ENCODE measurements at regions not wholly inside any gene's neighbourhood (a gene's known extent, or its start where the extent isn't known, plus 50 kb on each side); places are given as distances from the start of the nearest gene placed in this dataset.

DNA sequence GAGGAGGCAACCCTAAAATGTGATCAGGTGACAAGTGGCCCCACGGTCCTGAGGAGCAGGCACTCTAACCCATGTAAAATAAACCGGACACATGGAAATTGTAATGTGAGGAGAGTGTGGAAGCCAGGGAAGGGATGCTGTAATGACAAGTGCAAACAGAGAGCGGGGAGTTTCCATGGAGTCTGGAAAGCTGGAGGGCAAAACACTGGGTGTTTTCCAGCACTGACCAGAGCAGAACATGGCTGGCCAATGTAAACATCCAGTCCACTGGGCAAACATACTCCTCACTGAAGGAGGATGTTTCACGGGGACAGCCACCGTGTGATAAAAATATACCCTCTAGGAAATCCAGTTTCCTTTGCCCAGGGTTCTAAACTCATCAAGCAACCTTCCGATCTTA is 219.0 kb upstream of the JARID2 start:
- TF ChIP-seq CTCF (IDR thresholded peaks at IDR 0.05): no peak

DNA sequence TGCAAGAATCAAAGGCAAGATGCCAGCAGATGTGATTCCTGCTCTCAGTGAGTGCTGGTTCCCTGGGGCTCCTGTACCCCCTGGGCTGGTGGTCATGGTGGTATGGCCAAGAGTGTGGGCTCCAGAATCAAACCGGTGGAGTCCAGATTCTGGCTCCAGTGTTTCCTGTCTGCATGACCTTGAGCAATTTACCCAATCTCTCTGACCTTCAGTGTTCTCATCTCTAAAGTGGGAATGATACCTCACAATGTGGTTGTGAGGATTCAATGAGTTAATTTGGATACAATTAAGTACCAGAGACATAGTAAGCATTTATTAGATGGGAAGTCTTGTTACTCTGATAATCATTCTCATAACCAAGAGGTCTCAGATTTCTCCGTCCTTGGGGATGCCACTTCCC is 218.4 kb upstream of the JARID2 start:
- TF ChIP-seq CTCF (IDR thresholded peaks at IDR 0.05): no peak

DNA sequence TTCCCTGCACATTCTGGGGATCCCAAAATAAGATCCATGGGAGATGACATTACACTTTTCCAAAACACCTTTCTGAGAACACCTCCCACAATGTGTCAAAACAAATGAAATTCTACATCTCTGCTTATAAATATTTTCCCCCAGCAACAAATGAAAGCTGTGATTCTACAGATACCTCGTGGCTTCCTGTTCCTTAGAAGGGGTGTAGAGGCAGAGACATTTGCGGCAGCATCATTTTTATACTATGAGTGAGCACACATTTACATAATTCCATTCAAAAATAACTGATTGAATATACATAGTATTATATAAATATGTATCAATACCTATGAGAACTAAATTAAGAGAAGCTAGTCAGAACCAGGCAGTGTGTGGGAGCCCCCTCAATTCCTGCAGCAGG is 213.9 kb upstream of the JARID2 start:
- no peak for TF ChIP-seq CTCF (IDR thresholded peaks at IDR 0.05)

GRCh38 chr6:15033850-15034203 is 212.0 kb upstream of the JARID2 start:
- no peak for TF ChIP-seq CTCF (IDR thresholded peaks at IDR 0.05)

DNA sequence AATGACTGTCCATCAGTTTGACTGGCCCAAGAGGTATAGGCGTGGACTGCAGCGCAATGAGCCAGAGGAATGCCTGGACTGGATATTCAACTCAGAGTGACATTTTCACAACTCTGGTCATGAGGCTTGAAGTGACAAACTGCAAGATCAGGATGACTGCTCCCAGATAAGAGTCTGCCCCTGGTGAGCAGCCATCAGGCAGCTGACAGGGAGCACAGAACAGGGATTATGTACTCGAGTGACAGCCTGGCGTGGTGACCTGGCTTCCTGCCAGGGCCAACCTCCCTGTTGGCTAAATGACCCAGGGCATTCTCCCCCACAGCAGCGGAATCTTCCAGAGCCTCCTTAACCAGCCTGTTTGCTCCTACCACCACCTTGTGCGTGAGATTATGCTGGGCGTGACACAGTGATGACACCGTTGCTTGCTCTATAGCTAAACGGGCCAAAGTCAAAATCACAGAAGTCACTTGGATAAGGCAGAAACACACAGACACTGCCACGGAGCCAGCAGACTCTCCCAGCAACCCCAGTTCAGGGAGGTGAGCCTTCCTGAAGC is 209.1 kb upstream of the JARID2 start:
- no peak for TF ChIP-seq CTCF (IDR thresholded peaks at IDR 0.05)

DNA sequence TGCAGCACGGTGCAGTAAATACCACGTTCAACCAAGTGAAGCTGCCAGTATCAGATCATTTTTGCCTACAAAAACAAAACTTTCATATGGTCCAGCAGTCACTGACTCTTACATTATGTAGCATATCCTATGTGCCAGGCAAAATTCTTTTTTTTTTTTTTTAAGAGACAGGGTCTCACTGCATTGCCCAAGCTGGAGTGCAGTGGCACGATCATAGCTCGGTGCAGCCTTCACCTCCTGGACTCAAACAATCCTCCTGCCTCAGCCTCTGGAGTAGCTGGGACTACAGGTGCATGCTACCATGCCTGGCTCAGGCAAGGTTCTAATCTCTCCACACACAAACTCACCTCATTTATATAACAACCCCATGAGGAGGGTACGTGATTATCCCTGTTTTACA is 208.6 kb upstream of the JARID2 start:
- no peak for TF ChIP-seq CTCF (IDR thresholded peaks at IDR 0.05)

DNA sequence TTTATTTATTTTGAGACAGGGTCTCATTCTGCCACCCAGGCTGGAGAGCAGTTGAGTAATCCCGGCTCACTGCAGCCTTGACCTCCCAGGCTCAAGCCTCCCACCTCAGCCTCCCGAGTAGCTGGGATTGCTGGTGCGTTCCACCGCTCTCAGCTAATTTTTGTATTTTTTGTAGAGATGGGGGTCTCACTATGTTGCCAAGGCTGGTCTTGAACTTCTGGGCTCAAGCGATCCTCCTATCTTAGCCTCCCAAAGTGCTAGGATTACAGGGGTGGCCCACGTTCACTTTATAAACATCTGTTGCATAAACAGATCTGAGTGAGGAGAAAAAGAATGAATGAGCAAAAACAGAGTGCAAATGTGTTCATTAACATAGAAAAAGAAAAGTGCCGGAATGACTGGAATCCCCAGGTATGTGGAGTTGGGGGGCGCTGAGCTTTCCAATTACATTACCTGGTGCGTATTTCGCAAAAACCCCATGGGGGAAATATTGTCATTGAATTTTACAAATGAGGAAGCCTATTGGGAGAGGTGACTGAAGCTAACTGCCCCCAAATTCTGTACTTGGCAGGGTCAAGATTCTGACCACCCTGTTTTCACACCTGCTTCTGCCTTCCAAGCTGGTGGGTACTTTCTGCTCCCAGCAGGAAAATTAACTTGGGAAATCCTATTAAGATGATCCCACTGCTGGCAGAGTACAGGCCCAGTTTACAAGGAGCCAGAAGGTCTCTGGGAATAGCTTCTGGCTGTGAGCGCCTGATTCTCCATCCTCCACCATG is 207.7 kb upstream of the JARID2 start:
- no peak for TF ChIP-seq CTCF (IDR thresholded peaks at IDR 0.05)
